Upper lobe of right lung (tissue), 1 donor: ENCODE measurements at regions not wholly inside any gene's neighbourhood (a gene's known extent, or its start where the extent isn't known, plus 50 kb on each side); places are given as distances from the start of the nearest gene placed in this dataset.

Experiments used
- ATAC-seq: fragments of 200-7000 bp; cut with Tn5 transposase; one replicate; pipeline ENCODE4 v1.9.1; 2020; ENCODE audit warnings: mild to moderate bottlenecking, moderate library complexity
- DNase-seq: peaks from one replicate; pipeline ENCODE4 v3.0.0-alpha.2; 2020
- H3K27ac ChIP-seq: fragments of 200-600 bp; one replicate; pipeline ENCODE4 v1.8.0; 2022
- H3K27me3 ChIP-seq: fragments of 200-600 bp; one replicate; pipeline ENCODE4 v1.8.0; 2022; ENCODE audit warnings: mild to moderate bottlenecking
- H3K36me3 ChIP-seq: fragments of 200-600 bp; one replicate; pipeline ENCODE4 v1.8.0; 2022
- H3K4me1 ChIP-seq: fragments of 200-600 bp; one replicate; pipeline ENCODE4 v1.8.0; 2022
- H3K4me3 ChIP-seq: fragments of 200-600 bp; one replicate; pipeline ENCODE4 v1.8.0; 2022; ENCODE audit warnings: mild to moderate bottlenecking
- H3K9me3 ChIP-seq: fragments of 200-600 bp; one replicate; pipeline ENCODE4 v1.8.0; 2022
- CTCF ChIP-seq: fragments of 200-600 bp; IDR thresholded peaks from one replicate; pipeline ENCODE4 v1.8.0; 2022; ENCODE audit warnings: antibody characterized with exemption
- intact Hi-C: fragments of 100-400 bp; cut with DNase I; formaldehyde crosslinking; loops from one replicate; pipeline ENCODE4 v1.11.0; 2022
- donor health status: DM: no; HTN: yes; CAD: no; lungs with severe emphysema.

DNA sequence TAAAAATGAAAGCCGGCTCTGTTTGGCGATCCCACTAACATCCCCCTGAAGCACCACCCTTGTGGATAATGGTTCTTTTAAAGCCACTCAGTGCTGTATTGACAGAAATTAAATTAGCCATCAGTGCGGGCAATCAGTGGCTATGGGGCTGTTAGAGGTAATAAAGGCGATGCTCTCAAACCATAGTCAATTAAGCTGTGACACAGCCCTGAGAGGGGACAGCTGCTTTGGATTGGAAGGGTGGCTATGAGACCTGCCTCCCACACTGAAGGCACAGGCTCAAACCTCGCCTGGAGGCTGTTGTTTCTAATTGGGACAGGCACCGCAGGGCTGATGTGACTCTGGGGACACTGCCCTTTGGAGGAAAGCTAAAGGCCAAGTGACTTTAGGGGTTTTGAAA is 562.2 kb downstream of the VRK1 start:
- H3K4me1 ChIP-seq, result no peaks in the 10 kb centered on the region
- H3K36me3 ChIP-seq, result no peaks in the 10 kb centered on the region
- H3K9me3 ChIP-seq, result no peaks in the 10 kb centered on the region
- no peak overlapping the region for H3K27ac ChIP-seq
- intact Hi-C loops, result no loop called here
- DNase-seq (no peak), ATAC-seq (no peak)
- no peak for TF ChIP-seq CTCF
- H3K4me3 ChIP-seq, result no peak overlapping the region
- no peaks in the 10 kb centered on the region for H3K27me3 ChIP-seq

DNA sequence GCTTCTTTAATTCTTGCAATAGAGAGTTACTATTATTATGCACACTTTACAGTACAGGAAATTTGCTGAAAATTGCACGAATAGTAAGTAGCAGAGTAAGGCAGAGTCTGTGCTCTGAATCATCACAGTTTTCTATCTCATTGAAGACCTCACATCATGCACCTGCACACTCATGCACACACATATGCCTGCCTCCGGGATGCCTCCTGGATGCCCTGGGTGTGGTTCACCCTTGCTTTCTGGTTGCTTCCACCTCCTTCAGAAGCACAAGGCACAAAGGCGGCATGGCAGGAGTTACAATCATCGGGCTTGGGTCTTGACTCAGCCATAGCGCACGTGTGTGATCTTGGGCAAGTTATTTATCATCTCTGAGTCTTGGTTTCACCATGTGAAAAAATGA is 564.0 kb downstream of the VRK1 start:
- Histone ChIP-seq H3K27ac (no peak overlapping the region), H3K4me1 (no peaks in the 10 kb centered on the region), H3K9me3 (no peaks in the 10 kb centered on the region), H3K27me3 (no peaks in the 10 kb centered on the region), H3K4me3 (no peak overlapping the region), H3K36me3 (no peaks in the 10 kb centered on the region)
- TF ChIP-seq CTCF, result no peak
- ATAC-seq (no peak), DNase-seq (no peak)
- intact Hi-C loops, result no loop called here

DNA sequence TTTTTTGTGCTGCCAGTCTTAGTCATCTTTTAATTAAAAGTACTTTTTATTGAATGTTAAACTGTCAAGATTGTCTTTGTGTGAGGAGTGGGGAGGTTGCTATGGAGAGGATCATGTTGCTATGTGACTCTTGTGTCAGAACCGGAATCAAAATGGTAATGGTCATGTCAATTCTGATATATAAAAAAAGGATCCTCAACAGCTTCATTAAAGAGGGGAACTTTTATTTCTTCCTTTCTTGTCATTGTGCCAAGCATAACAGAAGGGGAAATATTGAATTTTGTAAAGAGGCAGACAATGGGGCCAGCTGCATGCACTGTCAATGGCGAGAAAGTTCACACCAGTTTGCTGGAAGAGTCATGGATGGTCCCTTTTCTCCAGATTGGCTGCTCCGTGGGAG is 564.8 kb downstream of the VRK1 start:
- H3K36me3 ChIP-seq, result no peaks in the 10 kb centered on the region
- H3K9me3 ChIP-seq, result no peaks in the 10 kb centered on the region
- TF ChIP-seq CTCF, result no peak
- DNase-seq (no peak), ATAC-seq (no peak)
- no peaks in the 10 kb centered on the region for H3K27me3 ChIP-seq
- intact Hi-C loops, result no loop called here
- H3K27ac ChIP-seq, result no peak overlapping the region
- H3K4me1 ChIP-seq, result no peaks in the 10 kb centered on the region
- H3K4me3 ChIP-seq, result no peak overlapping the region

GRCh38 chr14:97366400-97366799 is 569.2 kb downstream of the VRK1 start:
- Histone ChIP-seq H3K4me3 (no peak overlapping the region), H3K4me1 (no peaks in the 10 kb centered on the region), H3K27ac (no peak overlapping the region), H3K36me3 (no peaks in the 10 kb centered on the region), H3K9me3 (no peaks in the 10 kb centered on the region), H3K27me3 (no peaks in the 10 kb centered on the region)
- ATAC-seq (no peak), DNase-seq (no peak)
- intact Hi-C loops, result no loop called here
- TF ChIP-seq CTCF, result no peak

DNA sequence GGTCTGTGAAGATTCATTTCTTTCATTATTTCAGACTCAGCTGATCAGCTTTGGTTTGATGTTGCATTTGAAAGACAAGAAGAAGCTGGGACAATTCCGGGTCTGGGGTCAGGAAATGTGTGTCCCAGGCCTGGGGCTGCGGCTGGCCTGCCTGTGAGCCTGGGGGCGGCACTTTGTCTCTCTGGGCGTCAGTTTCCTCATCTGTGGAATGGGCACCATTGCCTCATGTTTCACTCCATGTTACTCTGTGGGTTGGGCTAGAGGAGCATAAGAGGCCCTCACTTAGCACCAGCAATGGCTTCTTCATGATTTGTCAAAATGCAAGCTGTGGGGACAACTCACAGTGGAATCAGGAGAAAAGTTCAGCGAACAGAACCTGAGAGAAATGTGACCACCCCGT is 570.1 kb downstream of the VRK1 start:
- Histone ChIP-seq H3K4me3 (no peak overlapping the region), H3K9me3 (no peaks in the 10 kb centered on the region), H3K27ac (no peak overlapping the region), H3K4me1 (no peaks in the 10 kb centered on the region), H3K27me3 (no peaks in the 10 kb centered on the region), H3K36me3 (no peaks in the 10 kb centered on the region)
- intact Hi-C loops, result no loop called here
- ATAC-seq, result no peak
- no peak for TF ChIP-seq CTCF
- DNase-seq, result no peak

- no peaks in the 10 kb centered on the region for H3K27me3 ChIP-seq
- H3K4me3 ChIP-seq, result no peak overlapping the region
- no peaks in the 10 kb centered on the region for H3K9me3 ChIP-seq
- intact Hi-C loops, result no loop called here
- TF ChIP-seq CTCF, result no peak
- ATAC-seq (no peak), DNase-seq (no peak)
- H3K4me1 ChIP-seq, result no peaks in the 10 kb centered on the region
- H3K27ac ChIP-seq, result no peak overlapping the region
- no peaks in the 10 kb centered on the region for H3K36me3 ChIP-seq
These were observed 570.9 kb downstream of the VRK1 start for GRCh38 chr14:97368049-97368448.
